Astrocyte (in vitro differentiated cells and primary cell): ENCODE measurements at regions not wholly inside any gene's neighbourhood (a gene's known extent, or its start where the extent isn't known, plus 50 kb on each side); places are given as distances from the start of the nearest gene placed in this dataset.

ENCODE experiments used
- CTCF ChIP-seq: IDR thresholded peaks from 2 replicates; pipeline ENCODE4 v1.5.1; 2011; ENCODE audit warnings: low read depth, mild to moderate bottlenecking, inconsistent platforms, low read length, moderate library complexity; ENCODE audit not compliant: insufficient read depth
- EZH2 ChIP-seq: IDR thresholded peaks from 2 replicates; pipeline ENCODE4 v1.6.1; 2012; ENCODE audit warnings: mild to moderate bottlenecking, low read length, inconsistent platforms; ENCODE audit not compliant: insufficient read depth

- TF ChIP-seq CTCF = no peak
- TF ChIP-seq EZH2 = no peak
Measured at GRCh38 chr3:153095441-153095840, 66.6 kb upstream of the RAP2B start.
